ENCODE measurements at regions not wholly inside any gene's neighbourhood (a gene's known extent, or its start where the extent isn't known, plus 50 kb on each side); places are given as distances from the start of the nearest gene placed in this dataset.
A peak's percentile ranks its signal among the peaks of the same experiment; 100 is the strongest.
"Not testable (repeated sequence)": the region's sequence is repeated elsewhere in the genome, so short reads cannot be mapped to it uniquely, and the experiment has no call there.

- Histone ChIP-seq H3K27ac (peak overlapping the region in 3 of 4 donors; percentile 21 to 64 (median 30)), H3K9me3 (no peaks in the 10 kb centered on the region), H3K36me3 (no peaks in the 10 kb centered on the region), H3K4me3 (no peak overlapping the region), H3K4me1 (peaks cover 0 to 41% (median 38%) of the 10 kb centered on the region in 4 donors), H3K27me3 (no peaks in the 10 kb centered on the region)
- no peak for DNase-seq
- intact Hi-C loops (cut with DNase I), result no loop called here
- no peak for TF ChIP-seq CTCF (IDR thresholded peaks at IDR 0.05)
- peak in 1 of 4 donors; percentile 21 for TF ChIP-seq POLR2AphosphoS5 (IDR thresholded peaks at IDR 0.05)
- WGBS, 2 donors, result 57 to 89% methylated on average over 2 of the region's 2 CpGs
Observed at GRCh38 chr12:92059960-92060359, 85.7 kb downstream of the BTG1 start.

- no peak overlapping the region for H3K4me3 ChIP-seq
- intact Hi-C loops (cut with DNase I), result no loop called here
- 89 to 96% methylated on average over 1 of the region's 1 CpG for WGBS, 2 donors
- TF ChIP-seq POLR2AphosphoS5 (IDR thresholded peaks at IDR 0.05), result no peak
- no peak for TF ChIP-seq EP300 (IDR thresholded peaks at IDR 0.05)
- TF ChIP-seq CTCF (IDR thresholded peaks at IDR 0.05), result no peak
- no peak for TF ChIP-seq POLR2A (IDR thresholded peaks at IDR 0.05)
- peaks cover 0 to 28% (median 27%) of the 10 kb centered on the region in 4 donors for H3K4me1 ChIP-seq
- no peak for DNase-seq
- no peaks in the 10 kb centered on the region for H3K27me3 ChIP-seq
- H3K9me3 ChIP-seq, result no peaks in the 10 kb centered on the region
- no peak overlapping the region for H3K27ac ChIP-seq
- H3K36me3 ChIP-seq, result no peaks in the 10 kb centered on the region
Observed at GRCh38 chr12:92058664-92059063, 87.0 kb downstream of the BTG1 start.

- peaks cover 0 to 27% (median 16%) of the 10 kb centered on the region in 4 donors for H3K4me1 ChIP-seq
- H3K9me3 ChIP-seq; intact Hi-C loops (cut with DNase I); DNase-seq; H3K27ac ChIP-seq; H3K4me3 ChIP-seq; H3K36me3 ChIP-seq; H3K27me3 ChIP-seq: not testable (repeated sequence)
- WGBS, 2 donors, result 95% methylated on average over 1 of the region's 1 CpG
Observed at GRCh38 chr12:92056756-92057155, 88.9 kb downstream of the BTG1 start.

GRCh38 chr12:92056290-92056689, 89.4 kb downstream of the BTG1 start:
- Histone ChIP-seq H3K27me3 (no peaks in the 10 kb centered on the region), H3K4me3 (no peak overlapping the region), H3K27ac (no peak overlapping the region), H3K9me3 (no peaks in the 10 kb centered on the region), H3K4me1 (peaks cover 0 to 23% (median 16%) of the 10 kb centered on the region in 4 donors), H3K36me3 (no peaks in the 10 kb centered on the region)
- intact Hi-C loops (cut with DNase I), result no loop called here
- WGBS, 2 donors, result 74 to 94% methylated on average over 2 of the region's 2 CpGs
- no peak for DNase-seq
- no peak for TF ChIP-seq POLR2AphosphoS5 (IDR thresholded peaks at IDR 0.05)
- no peak for TF ChIP-seq EP300 (IDR thresholded peaks at IDR 0.05)
- TF ChIP-seq CTCF (IDR thresholded peaks at IDR 0.05), result no peak
- no peak for TF ChIP-seq POLR2A (IDR thresholded peaks at IDR 0.05)

GRCh38 chr12:92055877-92056276, 89.8 kb downstream of the BTG1 start:
- no peaks in the 10 kb centered on the region for H3K27me3 ChIP-seq
- H3K4me3 ChIP-seq, result no peak overlapping the region
- no peak for DNase-seq
- peaks cover 0 to 19% (median 13%) of the 10 kb centered on the region in 4 donors for H3K4me1 ChIP-seq
- intact Hi-C loops (cut with DNase I), result no loop called here
- 14 to 55% methylated on average over 4 of the region's 4 CpGs for WGBS, 2 donors
- no peaks in the 10 kb centered on the region for H3K9me3 ChIP-seq
- H3K27ac ChIP-seq, result no peak overlapping the region
- TF ChIP-seq POLR2A (IDR thresholded peaks at IDR 0.05) (no peak), EP300 (IDR thresholded peaks at IDR 0.05) (no peak), POLR2AphosphoS5 (IDR thresholded peaks at IDR 0.05) (no peak), CTCF (IDR thresholded peaks at IDR 0.05) (no peak)
- H3K36me3 ChIP-seq, result no peaks in the 10 kb centered on the region

Measured in sigmoid colon (tissue), 6 donors.